ENCODE measurements at regions not wholly inside any gene's neighbourhood (a gene's known extent, or its start where the extent isn't known, plus 50 kb on each side); places are given as distances from the start of the nearest gene placed in this dataset.

- Mint-ChIP-seq H3K27me3 (peaks cover 12% of the 10 kb centered on the region), H3K4me1 (ENCODE audit: unreplicated experiment) (peaks cover 6% of the 10 kb centered on the region), H3K9me3 (no peaks in the 10 kb centered on the region), H3K4me3 (no peak overlapping the region), H3K36me3 (no peaks in the 10 kb centered on the region), H3K27ac (no peak overlapping the region)
- TF ChIP-seq CTCF (conservative IDR thresholded peaks at IDR 0.05), result no peak
- no peak for DNase-seq (ENCODE audit: extremely low spot score, unreplicated experiment)
Measured at GRCh38 chr3:13163848-13164382, 90.7 kb upstream of the IQSEC1 start.

GRCh38 chr3:13162549-13163320, 89.5 kb upstream of the IQSEC1 start:
- H3K4me1 Mint-ChIP-seq (ENCODE audit: unreplicated experiment), result peaks cover 6% of the 10 kb centered on the region
- no peaks in the 10 kb centered on the region for H3K36me3 Mint-ChIP-seq
- no peak for TF ChIP-seq CTCF (conservative IDR thresholded peaks at IDR 0.05)
- no peak overlapping the region for H3K27ac Mint-ChIP-seq
- no peaks in the 10 kb centered on the region for H3K9me3 Mint-ChIP-seq
- no peak for DNase-seq (ENCODE audit: extremely low spot score, unreplicated experiment)
- H3K4me3 Mint-ChIP-seq, result no peak overlapping the region
- H3K27me3 Mint-ChIP-seq, result peaks cover 12% of the 10 kb centered on the region

- no peak for DNase-seq (ENCODE audit: extremely low spot score, unreplicated experiment)
- no peaks in the 10 kb centered on the region for H3K36me3 Mint-ChIP-seq
- no peak for TF ChIP-seq CTCF (conservative IDR thresholded peaks at IDR 0.05)
- H3K27ac Mint-ChIP-seq, result no peak overlapping the region
- H3K27me3 Mint-ChIP-seq, result peaks cover 11% of the 10 kb centered on the region
- no peak overlapping the region for H3K4me3 Mint-ChIP-seq
- no peaks in the 10 kb centered on the region for H3K9me3 Mint-ChIP-seq
- peaks cover 6% of the 10 kb centered on the region for H3K4me1 Mint-ChIP-seq (ENCODE audit: unreplicated experiment)
Measured at GRCh38 chr3:13161771-13162535, 88.7 kb upstream of the IQSEC1 start.

GRCh38 chr3:13161021-13161759, 88.0 kb upstream of the IQSEC1 start:
- peaks cover 6% of the 10 kb centered on the region for H3K4me1 Mint-ChIP-seq (ENCODE audit: unreplicated experiment)
- no peak for DNase-seq (ENCODE audit: extremely low spot score, unreplicated experiment)
- no peaks in the 10 kb centered on the region for H3K36me3 Mint-ChIP-seq
- H3K27me3 Mint-ChIP-seq, result peaks cover 9% of the 10 kb centered on the region
- TF ChIP-seq CTCF (conservative IDR thresholded peaks at IDR 0.05), result no peak
- H3K27ac Mint-ChIP-seq, result no peak overlapping the region
- H3K9me3 Mint-ChIP-seq, result no peaks in the 10 kb centered on the region
- H3K4me3 Mint-ChIP-seq, result no peak overlapping the region

GRCh38 chr3:13160619-13161018, 87.4 kb upstream of the IQSEC1 start:
- no peaks in the 10 kb centered on the region for H3K36me3 Mint-ChIP-seq
- peaks cover under 1% of the 10 kb centered on the region for H3K9me3 Mint-ChIP-seq
- no peak overlapping the region for H3K4me3 Mint-ChIP-seq
- no peak for TF ChIP-seq CTCF (conservative IDR thresholded peaks at IDR 0.05)
- peaks cover 6% of the 10 kb centered on the region for H3K4me1 Mint-ChIP-seq (ENCODE audit: unreplicated experiment)
- peaks cover 6% of the 10 kb centered on the region for H3K27me3 Mint-ChIP-seq
- no peak overlapping the region for H3K27ac Mint-ChIP-seq
- no peak for DNase-seq (ENCODE audit: extremely low spot score, unreplicated experiment)
